ENCODE measurements at regions not wholly inside any gene's neighbourhood (a gene's known extent, or its start where the extent isn't known, plus 50 kb on each side); places are given as distances from the start of the nearest gene placed in this dataset.

DNA sequence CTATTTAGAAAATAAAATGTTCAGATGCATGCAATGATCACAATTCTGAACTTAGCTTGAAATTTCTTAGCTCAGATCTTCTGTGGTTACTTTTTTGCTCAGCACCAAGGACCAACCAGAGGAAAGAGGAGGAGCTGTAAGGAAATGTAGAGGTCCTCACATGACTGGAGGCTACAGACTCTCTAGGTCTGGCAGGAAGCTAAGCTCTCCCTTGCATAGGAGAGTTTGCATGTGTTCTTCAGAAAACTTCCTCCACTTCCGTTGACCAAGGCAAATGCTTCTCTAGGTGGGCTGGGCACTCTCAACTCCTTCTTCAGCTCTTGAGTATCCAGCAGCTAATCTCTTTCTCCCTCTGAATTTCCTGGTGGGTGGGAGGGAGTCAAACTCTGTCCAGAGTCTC lies 119.6 kb downstream of the BTC start:
- Histone ChIP-seq H3K27ac (ENCODE audit: low read depth in 1 of 2, low read length in 1 of 2) (no peak overlapping the region), H3K27me3 (ENCODE audit: control insufficient read depth in 2 of 2, insufficient read depth in 1 of 2, low read length in 1 of 2) (no peaks in the 10 kb centered on the region), H3K4me3 (ENCODE audit: low read length in 2 of 2) (no peak overlapping the region), H3K36me3 (ENCODE audit: control insufficient read depth in 2 of 2, insufficient read depth in 2 of 2, low read length in 1 of 2) (no peaks in the 10 kb centered on the region), H3K9me3 (ENCODE audit: control insufficient read depth in 2 of 2, insufficient read depth in 1 of 2, low read length in 1 of 2) (no peaks in the 10 kb centered on the region), H3K4me1 (ENCODE audit: control insufficient read depth in 2 of 2, insufficient read depth in 2 of 2, low read length in 2 of 2) (no peaks in the 10 kb centered on the region)
- DNase-seq (ENCODE audit: low read depth in 6 of 9, low spot score in 9 of 9): peak in 1 of 9 donors; percentile 7
- WGBS: 29% methylated on average over 1 of the region's 1 CpG

- DNase-seq (ENCODE audit: low read depth in 6 of 9, low spot score in 9 of 9): peak in 4 of 9 donors; percentile 3 to 37 (median 12)
- 39% methylated on average over 5 of the region's 5 CpGs for WGBS
- Histone ChIP-seq H3K4me3 (ENCODE audit: low read length in 2 of 2) (no peak overlapping the region), H3K9me3 (ENCODE audit: control insufficient read depth in 2 of 2, insufficient read depth in 1 of 2, low read length in 1 of 2) (no peaks in the 10 kb centered on the region), H3K4me1 (ENCODE audit: control insufficient read depth in 2 of 2, insufficient read depth in 2 of 2, low read length in 2 of 2) (no peaks in the 10 kb centered on the region), H3K27me3 (ENCODE audit: control insufficient read depth in 2 of 2, insufficient read depth in 1 of 2, low read length in 1 of 2) (no peaks in the 10 kb centered on the region), H3K36me3 (ENCODE audit: control insufficient read depth in 2 of 2, insufficient read depth in 2 of 2, low read length in 1 of 2) (no peaks in the 10 kb centered on the region), H3K27ac (ENCODE audit: low read depth in 1 of 2, low read length in 1 of 2) (no peak overlapping the region)
Measured at GRCh38 chr4:74675673-74676279, 118.5 kb downstream of the BTC start.

- Histone ChIP-seq H3K4me3 (ENCODE audit: low read length in 2 of 2) (no peak overlapping the region), H3K36me3 (ENCODE audit: control insufficient read depth in 2 of 2, insufficient read depth in 2 of 2, low read length in 1 of 2) (no peaks in the 10 kb centered on the region), H3K27me3 (ENCODE audit: control insufficient read depth in 2 of 2, insufficient read depth in 1 of 2, low read length in 1 of 2) (no peaks in the 10 kb centered on the region), H3K9me3 (ENCODE audit: control insufficient read depth in 2 of 2, insufficient read depth in 1 of 2, low read length in 1 of 2) (no peaks in the 10 kb centered on the region), H3K4me1 (ENCODE audit: control insufficient read depth in 2 of 2, insufficient read depth in 2 of 2, low read length in 2 of 2) (no peaks in the 10 kb centered on the region), H3K27ac (ENCODE audit: low read depth in 1 of 2, low read length in 1 of 2) (no peak overlapping the region)
- no peak for DNase-seq (ENCODE audit: low read depth in 6 of 9, low spot score in 9 of 9)
- WGBS: 60% methylated on average over 2 of the region's 2 CpGs
Measured at GRCh38 chr4:74682567-74683359, 111.6 kb downstream of the BTC start.

DNA sequence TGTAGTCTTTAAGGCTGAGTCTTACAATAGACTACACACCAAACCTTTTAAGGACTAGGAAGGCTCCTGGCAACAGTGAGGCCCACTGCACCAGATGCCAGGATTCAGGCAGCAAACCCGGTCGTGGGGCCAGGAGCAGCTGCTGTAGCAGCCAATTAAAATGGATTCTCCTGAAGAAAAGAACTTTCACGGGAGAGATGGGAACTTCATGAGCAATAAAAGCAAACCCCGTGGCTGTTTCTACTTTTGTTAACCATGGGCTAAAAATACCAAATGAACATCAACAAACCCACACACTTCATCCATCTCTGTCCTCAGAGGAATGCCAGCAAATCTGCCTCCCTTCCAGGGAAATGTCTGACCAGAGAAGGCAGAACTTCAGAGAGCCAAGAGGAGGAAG lies 101.4 kb downstream of the BTC start:
- Histone ChIP-seq H3K4me3 (ENCODE audit: low read length in 2 of 2) (no peak overlapping the region), H3K27me3 (ENCODE audit: control insufficient read depth in 2 of 2, insufficient read depth in 1 of 2, low read length in 1 of 2) (no peaks in the 10 kb centered on the region), H3K9me3 (ENCODE audit: control insufficient read depth in 2 of 2, insufficient read depth in 1 of 2, low read length in 1 of 2) (no peaks in the 10 kb centered on the region), H3K4me1 (ENCODE audit: control insufficient read depth in 2 of 2, insufficient read depth in 2 of 2, low read length in 2 of 2) (no peaks in the 10 kb centered on the region), H3K27ac (ENCODE audit: low read depth in 1 of 2, low read length in 1 of 2) (no peak overlapping the region), H3K36me3 (ENCODE audit: control insufficient read depth in 2 of 2, insufficient read depth in 2 of 2, low read length in 1 of 2) (no peaks in the 10 kb centered on the region)
- DNase-seq (ENCODE audit: low read depth in 6 of 9, low spot score in 9 of 9): no peak
- WGBS: 57% methylated on average over 4 of the region's 4 CpGs
